ENCODE measurements at regions not wholly inside any gene's neighbourhood (a gene's known extent, or its start where the extent isn't known, plus 50 kb on each side); places are given as distances from the start of the nearest gene placed in this dataset.
"Not testable (repeated sequence)": the region's sequence is repeated elsewhere in the genome, so short reads cannot be mapped to it uniquely, and the experiment has no call there.

GRCh38 chr13:105863300-105863920 lies 672.1 kb downstream of the EFNB2 start:
- no peak overlapping the region for H3K4me3 ChIP-seq (ENCODE audit: low read depth, low read length)
- no peak for DNase-seq (ENCODE audit: low read depth)
- no peak for TF ChIP-seq CTCF (conservative IDR thresholded peaks at IDR 0.05; ENCODE audit: low read depth, low read length)

- DNase-seq (ENCODE audit: low read depth), result no peak
- TF ChIP-seq CTCF (conservative IDR thresholded peaks at IDR 0.05; ENCODE audit: low read depth, low read length), result no peak
These were observed 687.0 kb downstream of the EFNB2 start for GRCh38 chr13:105848494-105848893.

GRCh38 chr13:105847527-105848291 lies 687.8 kb downstream of the EFNB2 start:
- H3K4me3 ChIP-seq (ENCODE audit: low read depth, low read length), result no peak overlapping the region
- TF ChIP-seq CTCF (conservative IDR thresholded peaks at IDR 0.05; ENCODE audit: low read depth, low read length), result no peak
- no peak for DNase-seq (ENCODE audit: low read depth)

More at GRCh38 chr13:105848494-105848893, 687.0 kb downstream of the EFNB2 start:
- no peak overlapping the region for H3K4me3 ChIP-seq (ENCODE audit: low read depth, low read length)

- DNase-seq (ENCODE audit: low read depth), result no peak
- no peak for TF ChIP-seq CTCF (conservative IDR thresholded peaks at IDR 0.05; ENCODE audit: low read depth, low read length)
- no peak overlapping the region for H3K4me3 ChIP-seq (ENCODE audit: low read depth, low read length)
These were observed 688.5 kb downstream of the EFNB2 start for GRCh38 chr13:105846923-105847322.

GRCh38 chr13:105841286-105841685 lies 694.2 kb downstream of the EFNB2 start:
- no peak for TF ChIP-seq CTCF (conservative IDR thresholded peaks at IDR 0.05; ENCODE audit: low read depth, low read length)
- no peak for DNase-seq (ENCODE audit: low read depth)
- no peak overlapping the region for H3K4me3 ChIP-seq (ENCODE audit: low read depth, low read length)

GRCh38 chr13:105838231-105838630 lies 697.2 kb downstream of the EFNB2 start:
- TF ChIP-seq CTCF (conservative IDR thresholded peaks at IDR 0.05; ENCODE audit: low read depth, low read length), result no peak
- DNase-seq (ENCODE audit: low read depth), result no peak
- no peak overlapping the region for H3K4me3 ChIP-seq (ENCODE audit: low read depth, low read length)

GRCh38 chr13:105837295-105837694 lies 698.2 kb downstream of the EFNB2 start:
- DNase-seq (ENCODE audit: low read depth); H3K4me3 ChIP-seq (ENCODE audit: low read depth, low read length): not testable (repeated sequence)
